HG02623 (cell line): ENCODE measurements at regions not wholly inside any gene's neighbourhood (a gene's known extent, or its start where the extent isn't known, plus 50 kb on each side); places are given as distances from the start of the nearest gene placed in this dataset.

Source experiments
- ATAC-seq: cut with Tn5 transposase; IDR thresholded peaks from one replicate; pipeline ENCODE4 v1.9.1; 2021; ENCODE audit warnings: moderate library complexity; ENCODE audit not compliant: unreplicated experiment

DNA sequence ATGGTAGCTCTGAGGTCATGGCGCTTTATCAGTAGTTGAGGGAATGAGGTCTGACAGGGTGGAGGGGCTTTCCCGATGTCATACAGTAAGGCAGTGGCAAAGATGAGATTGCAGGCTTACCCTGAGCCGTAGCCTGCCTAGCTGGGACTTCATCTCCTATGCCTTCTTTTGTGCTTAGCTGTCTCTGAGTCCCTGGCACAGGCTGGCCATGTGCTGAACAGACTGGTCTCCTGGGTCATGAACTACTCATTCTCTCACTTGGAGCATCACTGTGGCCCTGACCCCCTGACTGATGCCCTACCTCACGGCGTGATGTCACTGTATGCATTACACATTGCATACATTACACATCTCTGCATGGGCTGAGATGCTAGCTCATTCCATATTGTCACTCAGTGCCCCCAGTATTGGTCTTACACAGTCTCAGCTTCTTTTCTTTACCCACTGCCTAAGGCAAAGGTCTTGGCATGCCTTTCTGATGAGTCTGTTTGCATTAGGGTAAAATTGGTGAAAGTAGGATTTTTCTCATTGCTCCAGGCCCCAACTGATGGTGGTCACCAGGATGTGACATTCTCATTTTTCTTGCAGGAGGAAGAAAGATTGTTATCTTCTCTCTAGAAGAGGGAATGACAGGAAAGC, 389.4 kb upstream of the CADM1 start:
- ATAC-seq, result no peak

DNA sequence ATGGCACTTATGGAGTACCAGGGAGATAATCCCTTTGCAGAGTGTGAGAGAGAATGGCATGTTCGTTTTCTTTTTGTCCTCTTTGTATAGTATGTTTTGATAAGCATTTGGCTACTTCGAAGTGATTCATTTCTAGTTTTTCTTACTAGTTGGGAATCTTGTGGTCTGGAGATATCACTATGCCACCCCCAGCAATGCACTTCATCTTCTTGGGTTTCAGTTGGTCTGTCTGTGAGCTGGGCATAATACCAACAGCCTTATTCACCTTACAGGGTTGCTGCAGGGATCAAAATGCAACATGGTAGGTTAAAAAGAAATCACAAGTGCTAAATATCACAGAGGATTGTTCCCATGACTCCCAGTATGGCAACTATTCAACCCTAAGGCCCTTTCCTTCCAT, 387.8 kb upstream of the CADM1 start:
- ATAC-seq, result no peak

DNA sequence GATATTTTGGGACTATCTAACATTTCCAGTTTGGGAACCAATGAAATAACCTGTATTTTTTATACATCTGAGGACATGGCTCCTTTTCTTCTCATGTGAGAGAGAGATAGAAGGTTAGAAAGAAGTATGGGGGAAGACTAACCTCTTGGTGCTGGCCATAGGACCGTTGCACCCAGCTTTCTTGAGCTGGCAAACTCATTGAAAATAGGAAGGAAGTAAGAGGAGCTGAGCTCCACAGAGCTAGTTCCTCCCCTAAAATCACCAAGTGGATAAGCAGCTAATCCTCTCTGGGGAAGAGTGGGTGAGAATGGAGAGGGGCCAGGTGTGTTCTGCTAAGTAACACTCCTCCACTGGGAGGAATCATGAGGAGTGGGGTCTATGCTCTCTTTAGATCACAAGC, 387.4 kb upstream of the CADM1 start:
- ATAC-seq, result no peak

- no peak for ATAC-seq
Observed at GRCh38 chr11:115890500-115890899, 386.3 kb upstream of the CADM1 start.

DNA sequence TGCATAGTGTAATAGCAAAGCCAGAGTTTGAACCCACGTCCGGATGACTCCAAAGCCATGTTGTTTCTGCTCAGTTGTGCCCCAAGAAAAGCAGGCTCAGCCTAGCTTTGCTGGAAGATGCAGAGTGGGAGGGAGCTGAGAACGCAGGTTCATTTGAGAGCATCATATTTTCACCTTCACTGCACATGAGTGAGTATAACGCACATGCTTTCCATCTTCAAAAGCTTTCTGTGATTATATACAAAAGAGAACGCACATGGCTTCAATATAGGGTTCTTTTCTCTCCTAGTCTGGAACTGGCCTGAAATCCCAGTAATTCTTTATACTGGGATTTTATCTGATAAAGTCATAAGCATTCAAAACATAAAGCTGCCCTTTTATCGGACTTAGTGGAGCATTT, 385.5 kb upstream of the CADM1 start:
- no peak for ATAC-seq

- no peak for ATAC-seq
Observed at GRCh38 chr11:115887727-115888126, 383.5 kb upstream of the CADM1 start.

GRCh38 chr11:115887316-115887715, 383.1 kb upstream of the CADM1 start:
- ATAC-seq, result no peak

GRCh38 chr11:115886422-115886733, 382.2 kb upstream of the CADM1 start:
- no peak for ATAC-seq

GRCh38 chr11:115885535-115886421, 381.6 kb upstream of the CADM1 start:
- no peak for ATAC-seq

GRCh38 chr11:115884800-115885534, 380.8 kb upstream of the CADM1 start:
- no peak for ATAC-seq

- peak; percentile 60 for ATAC-seq
Observed at GRCh38 chr11:115874843-115875242, 370.6 kb upstream of the CADM1 start.

DNA sequence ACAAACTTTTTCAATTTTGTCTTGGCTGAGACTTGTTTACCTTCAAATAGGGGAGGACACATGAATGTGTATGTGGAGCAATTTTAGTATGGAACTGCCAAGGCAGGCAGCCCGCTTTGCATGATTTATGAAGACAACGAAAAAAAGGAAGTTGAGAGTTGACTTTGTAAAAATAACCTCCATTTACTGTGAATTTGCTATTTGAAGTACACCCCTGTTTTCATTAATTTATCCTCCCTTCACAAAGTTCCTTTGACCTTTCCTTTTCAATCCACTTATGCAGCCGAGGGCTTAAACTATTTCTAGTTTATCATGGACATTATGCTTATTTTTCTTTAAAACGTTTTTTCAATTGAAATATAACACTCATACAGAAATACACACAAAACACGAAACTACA, 369.6 kb upstream of the CADM1 start:
- no peak for ATAC-seq

GRCh38 chr11:115872416-115872815, 368.2 kb upstream of the CADM1 start:
- no peak for ATAC-seq

- no peak for ATAC-seq
Observed at GRCh38 chr11:115871161-115871760, 367.0 kb upstream of the CADM1 start.

DNA sequence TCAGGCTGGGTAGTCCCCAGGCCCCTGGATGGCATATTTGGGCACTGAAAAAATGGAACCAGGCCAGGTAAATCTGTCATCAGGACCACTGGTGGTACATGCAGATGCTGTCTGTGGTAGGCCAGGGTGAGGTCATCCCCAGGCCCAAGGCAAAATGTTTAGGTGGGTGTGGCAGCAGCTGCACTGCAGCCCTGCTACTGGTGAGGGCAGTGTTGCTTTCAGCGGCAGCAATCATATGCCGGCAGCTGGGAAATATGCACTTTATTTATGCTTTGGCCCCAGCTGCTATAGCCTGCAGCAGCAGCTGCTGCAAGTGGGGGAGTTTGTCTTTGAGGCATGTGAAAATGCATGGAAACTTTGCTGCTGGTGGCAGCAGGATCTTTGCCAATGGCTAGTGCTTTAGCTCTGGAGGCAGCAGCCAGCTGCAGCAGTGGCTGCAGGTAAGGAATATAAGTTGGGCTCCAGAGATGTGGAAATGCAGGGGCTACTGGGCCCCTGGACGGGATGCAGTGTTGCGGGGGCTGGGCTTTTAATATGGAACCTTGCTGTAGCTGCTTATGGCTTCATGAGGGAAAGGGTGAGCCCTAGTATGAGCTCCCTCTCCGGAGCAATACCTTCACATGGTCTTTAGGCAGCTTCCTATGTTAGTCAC, 365.7 kb upstream of the CADM1 start:
- peak; percentile 70 for ATAC-seq

- ATAC-seq, result no peak
Observed at GRCh38 chr11:115869131-115869530, 364.9 kb upstream of the CADM1 start.

DNA sequence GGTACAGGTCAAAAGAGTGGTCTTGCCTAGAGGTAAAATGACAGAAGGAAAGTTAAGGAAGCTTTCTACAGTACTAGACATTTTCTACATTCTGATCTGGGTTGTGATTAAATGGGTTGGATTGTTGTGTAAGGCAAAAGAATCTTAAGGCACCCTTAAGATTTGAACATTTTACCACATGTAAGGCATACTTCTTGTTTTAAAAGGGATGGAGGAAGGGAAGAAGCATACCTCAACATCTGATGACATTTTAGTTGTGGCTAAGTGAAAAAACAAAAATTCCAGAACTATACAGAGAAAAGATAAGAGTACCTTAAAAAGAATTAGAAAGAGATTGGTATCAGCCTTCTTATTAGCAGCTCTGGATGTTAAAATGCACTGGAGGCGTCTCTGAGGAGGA, 356.0 kb upstream of the CADM1 start:
- ATAC-seq, result no peak

DNA sequence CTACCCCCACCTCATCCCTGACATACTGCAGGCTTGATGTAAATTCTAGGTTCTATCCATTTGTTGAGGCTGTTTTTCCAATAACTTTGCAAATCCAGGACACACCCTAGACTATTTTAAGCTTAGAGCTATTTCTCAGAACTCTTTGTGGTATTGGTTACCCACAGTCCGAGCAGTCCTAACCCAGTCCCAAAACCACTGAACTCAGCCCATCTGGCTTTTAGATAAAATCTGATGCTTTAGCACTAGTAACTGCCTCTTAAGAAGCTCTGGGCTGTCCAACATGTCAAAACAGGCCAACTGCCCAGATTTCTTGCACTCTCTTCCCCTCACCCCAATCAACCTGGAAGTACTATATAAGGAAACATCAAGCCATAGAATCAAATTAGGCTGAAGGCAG, 344.4 kb upstream of the CADM1 start:
- ATAC-seq, result no peak

GRCh38 chr11:115848080-115848479, 343.9 kb upstream of the CADM1 start:
- no peak for ATAC-seq

DNA sequence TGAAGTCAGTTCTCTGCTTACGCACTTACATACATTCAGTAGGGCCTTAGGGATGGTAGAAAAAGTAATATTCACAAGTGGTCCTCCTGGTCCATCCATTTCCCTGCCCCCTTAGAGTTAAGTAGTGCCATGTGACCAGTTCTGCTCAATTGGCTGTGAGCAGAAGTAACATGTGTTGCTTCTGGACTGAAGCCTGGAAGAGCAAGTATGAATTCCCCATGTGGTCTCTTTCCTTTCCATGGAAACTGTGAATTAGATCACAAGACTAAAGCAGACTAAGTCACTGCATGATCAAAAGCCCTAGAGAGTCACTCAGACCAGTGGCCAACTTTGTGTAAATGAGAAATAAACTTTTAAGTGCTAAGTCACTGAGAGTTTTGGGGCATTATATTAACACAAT, 341.7 kb upstream of the CADM1 start:
- no peak for ATAC-seq

DNA sequence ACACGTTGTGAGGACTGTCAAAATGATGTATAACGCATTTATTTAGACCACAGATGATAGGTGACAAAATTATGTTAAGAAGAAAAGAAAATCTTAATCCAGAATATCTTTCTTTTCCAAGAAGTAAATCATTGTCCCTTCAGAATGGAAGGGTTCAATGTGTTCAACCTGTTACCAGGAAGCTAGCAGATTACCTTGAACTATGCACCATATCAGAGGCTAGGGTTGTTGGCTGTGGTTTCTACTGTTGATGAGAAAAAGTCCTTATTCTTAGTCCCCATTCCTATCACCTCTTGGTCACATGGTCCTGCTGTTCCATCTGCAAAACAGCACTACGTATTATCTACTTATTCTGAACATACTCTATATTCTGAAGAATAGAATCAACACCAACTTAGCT, 339.5 kb upstream of the CADM1 start:
- no peak for ATAC-seq
